ENCODE measurements at regions not wholly inside any gene's neighbourhood (a gene's known extent, or its start where the extent isn't known, plus 50 kb on each side); places are given as distances from the start of the nearest gene placed in this dataset.

DNA sequence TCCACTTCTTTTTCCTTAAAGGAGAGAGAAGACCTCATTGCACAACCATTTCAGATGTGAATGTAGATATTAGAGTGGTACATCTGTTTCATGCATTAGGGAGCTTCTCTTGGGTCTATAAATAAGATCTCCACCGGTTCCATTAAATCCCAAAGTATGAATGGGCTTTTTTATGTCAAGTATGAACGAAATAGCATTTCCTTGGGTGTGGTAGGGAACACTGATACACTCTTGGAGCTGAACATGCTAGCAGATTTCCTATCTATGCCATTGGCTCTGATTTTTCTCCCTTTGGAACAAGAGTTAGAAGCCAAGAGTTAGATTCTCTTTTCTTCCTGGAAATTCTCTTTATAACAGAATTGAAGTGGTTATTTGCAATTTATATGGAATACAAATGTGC lies 245.6 kb upstream of the ADAMTS5 start:
- TF ChIP-seq FOXK1 (CRISPR knock-in tag; IDR thresholded peaks at IDR 0.05) (no peak), IRF2 (CRISPR knock-in tag; IDR thresholded peaks at IDR 0.05; ENCODE audit: borderline replicate concordance, low read depth) (no peak), ATF1 (CRISPR knock-in tag; IDR thresholded peaks at IDR 0.05) (no peak), ZNF416 (CRISPR knock-in tag; IDR thresholded peaks at IDR 0.05) (no peak), CBFB (CRISPR knock-in tag; IDR thresholded peaks at IDR 0.05; ENCODE audit: low read depth) (no peak)
- TF ChIP-seq, protein P1, sequence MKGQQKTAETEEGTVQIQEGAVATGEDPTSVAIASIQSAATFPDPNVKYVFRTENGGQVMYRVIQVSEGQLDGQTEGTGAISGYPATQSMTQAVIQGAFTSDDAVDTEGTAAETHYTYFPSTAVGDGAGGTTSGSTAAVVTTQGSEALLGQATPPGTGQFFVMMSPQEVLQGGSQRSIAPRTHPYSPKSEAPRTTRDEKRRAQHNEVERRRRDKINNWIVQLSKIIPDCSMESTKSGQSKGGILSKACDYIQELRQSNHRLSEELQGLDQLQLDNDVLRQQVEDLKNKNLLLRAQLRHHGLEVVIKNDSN (CRISPR knock-in tag; IDR thresholded peaks at IDR 0.05) = no peak
- TF ChIP-seq, protein P2, sequence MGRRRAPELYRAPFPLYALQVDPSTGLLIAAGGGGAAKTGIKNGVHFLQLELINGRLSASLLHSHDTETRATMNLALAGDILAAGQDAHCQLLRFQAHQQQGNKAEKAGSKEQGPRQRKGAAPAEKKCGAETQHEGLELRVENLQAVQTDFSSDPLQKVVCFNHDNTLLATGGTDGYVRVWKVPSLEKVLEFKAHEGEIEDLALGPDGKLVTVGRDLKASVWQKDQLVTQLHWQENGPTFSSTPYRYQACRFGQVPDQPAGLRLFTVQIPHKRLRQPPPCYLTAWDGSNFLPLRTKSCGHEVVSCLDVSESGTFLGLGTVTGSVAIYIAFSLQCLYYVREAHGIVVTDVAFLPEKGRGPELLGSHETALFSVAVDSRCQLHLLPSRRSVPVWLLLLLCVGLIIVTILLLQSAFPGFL (CRISPR knock-in tag; IDR thresholded peaks at IDR 0.05; ENCODE audit: borderline replicate concordance) = no peak
- TF ChIP-seq, protein P3, sequence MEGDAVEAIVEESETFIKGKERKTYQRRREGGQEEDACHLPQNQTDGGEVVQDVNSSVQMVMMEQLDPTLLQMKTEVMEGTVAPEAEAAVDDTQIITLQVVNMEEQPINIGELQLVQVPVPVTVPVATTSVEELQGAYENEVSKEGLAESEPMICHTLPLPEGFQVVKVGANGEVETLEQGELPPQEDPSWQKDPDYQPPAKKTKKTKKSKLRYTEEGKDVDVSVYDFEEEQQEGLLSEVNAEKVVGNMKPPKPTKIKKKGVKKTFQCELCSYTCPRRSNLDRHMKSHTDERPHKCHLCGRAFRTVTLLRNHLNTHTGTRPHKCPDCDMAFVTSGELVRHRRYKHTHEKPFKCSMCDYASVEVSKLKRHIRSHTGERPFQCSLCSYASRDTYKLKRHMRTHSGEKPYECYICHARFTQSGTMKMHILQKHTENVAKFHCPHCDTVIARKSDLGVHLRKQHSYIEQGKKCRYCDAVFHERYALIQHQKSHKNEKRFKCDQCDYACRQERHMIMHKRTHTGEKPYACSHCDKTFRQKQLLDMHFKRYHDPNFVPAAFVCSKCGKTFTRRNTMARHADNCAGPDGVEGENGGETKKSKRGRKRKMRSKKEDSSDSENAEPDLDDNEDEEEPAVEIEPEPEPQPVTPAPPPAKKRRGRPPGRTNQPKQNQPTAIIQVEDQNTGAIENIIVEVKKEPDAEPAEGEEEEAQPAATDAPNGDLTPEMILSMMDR (IDR thresholded peaks at IDR 0.05) = no peak
- TF ChIP-seq, protein P4, sequence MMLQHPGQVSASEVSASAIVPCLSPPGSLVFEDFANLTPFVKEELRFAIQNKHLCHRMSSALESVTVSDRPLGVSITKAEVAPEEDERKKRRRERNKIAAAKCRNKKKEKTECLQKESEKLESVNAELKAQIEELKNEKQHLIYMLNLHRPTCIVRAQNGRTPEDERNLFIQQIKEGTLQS (CRISPR knock-in tag; conservative IDR thresholded peaks at IDR 0.05) = no peak
- TF ChIP-seq, protein P5, sequence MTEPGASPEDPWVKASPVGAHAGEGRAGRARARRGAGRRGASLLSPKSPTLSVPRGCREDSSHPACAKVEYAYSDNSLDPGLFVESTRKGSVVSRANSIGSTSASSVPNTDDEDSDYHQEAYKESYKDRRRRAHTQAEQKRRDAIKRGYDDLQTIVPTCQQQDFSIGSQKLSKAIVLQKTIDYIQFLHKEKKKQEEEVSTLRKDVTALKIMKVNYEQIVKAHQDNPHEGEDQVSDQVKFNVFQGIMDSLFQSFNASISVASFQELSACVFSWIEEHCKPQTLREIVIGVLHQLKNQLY (CRISPR knock-in tag; IDR thresholded peaks at IDR 0.05) = no peak
- TF ChIP-seq, protein P6, sequence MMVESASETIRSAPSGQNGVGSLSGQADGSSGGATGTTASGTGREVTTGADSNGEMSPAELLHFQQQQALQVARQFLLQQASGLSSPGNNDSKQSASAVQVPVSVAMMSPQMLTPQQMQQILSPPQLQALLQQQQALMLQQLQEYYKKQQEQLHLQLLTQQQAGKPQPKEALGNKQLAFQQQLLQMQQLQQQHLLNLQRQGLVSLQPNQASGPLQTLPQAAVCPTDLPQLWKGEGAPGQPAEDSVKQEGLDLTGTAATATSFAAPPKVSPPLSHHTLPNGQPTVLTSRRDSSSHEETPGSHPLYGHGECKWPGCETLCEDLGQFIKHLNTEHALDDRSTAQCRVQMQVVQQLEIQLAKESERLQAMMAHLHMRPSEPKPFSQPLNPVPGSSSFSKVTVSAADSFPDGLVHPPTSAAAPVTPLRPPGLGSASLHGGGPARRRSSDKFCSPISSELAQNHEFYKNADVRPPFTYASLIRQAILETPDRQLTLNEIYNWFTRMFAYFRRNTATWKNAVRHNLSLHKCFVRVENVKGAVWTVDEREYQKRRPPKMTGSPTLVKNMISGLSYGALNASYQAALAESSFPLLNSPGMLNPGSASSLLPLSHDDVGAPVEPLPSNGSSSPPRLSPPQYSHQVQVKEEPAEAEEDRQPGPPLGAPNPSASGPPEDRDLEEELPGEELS (CRISPR knock-in tag; IDR thresholded peaks at IDR 0.05) = no peak
